ENCODE measurements at regions not wholly inside any gene's neighbourhood (a gene's known extent, or its start where the extent isn't known, plus 50 kb on each side); places are given as distances from the start of the nearest gene placed in this dataset.
"Not testable (repeated sequence)": the region's sequence is repeated elsewhere in the genome, so short reads cannot be mapped to it uniquely, and the experiment has no call there.

GRCh38 chr5:62250085-62250484 is 55.9 kb upstream of the KIF2A start:
- not testable (repeated sequence) for DNase-seq; H3K4me3 Mint-ChIP-seq; H3K36me3 Mint-ChIP-seq (ENCODE audit: insufficient read depth); ATAC-seq; H3K27me3 Mint-ChIP-seq (ENCODE audit: low read depth)
- Mint-ChIP-seq H3K4me1 (ENCODE audit: low read depth) (peaks cover 22% of the 10 kb centered on the region), H3K9me3 (peaks cover 14% of the 10 kb centered on the region)

GRCh38 chr5:62250919-62251318 is 55.1 kb upstream of the KIF2A start:
- DNase-seq; ATAC-seq; H3K36me3 Mint-ChIP-seq (ENCODE audit: insufficient read depth); H3K4me3 Mint-ChIP-seq; H3K27me3 Mint-ChIP-seq (ENCODE audit: low read depth): not testable (repeated sequence)
- H3K9me3 Mint-ChIP-seq = peaks cover 14% of the 10 kb centered on the region
- H3K4me1 Mint-ChIP-seq (ENCODE audit: low read depth) = peaks cover 26% of the 10 kb centered on the region

- Mint-ChIP-seq H3K9me3 (peaks cover 14% of the 10 kb centered on the region), H3K4me1 (ENCODE audit: low read depth) (peaks cover 37% of the 10 kb centered on the region)
- not testable (repeated sequence) for ATAC-seq; DNase-seq; H3K36me3 Mint-ChIP-seq (ENCODE audit: insufficient read depth); H3K4me3 Mint-ChIP-seq; H3K27me3 Mint-ChIP-seq (ENCODE audit: low read depth)
Observed at GRCh38 chr5:62252519-62252918, 53.5 kb upstream of the KIF2A start.

- not testable (repeated sequence) for H3K27me3 Mint-ChIP-seq (ENCODE audit: low read depth); H3K36me3 Mint-ChIP-seq (ENCODE audit: insufficient read depth); H3K4me3 Mint-ChIP-seq; ATAC-seq; DNase-seq
- peaks cover 14% of the 10 kb centered on the region for H3K9me3 Mint-ChIP-seq
- peaks cover 61% of the 10 kb centered on the region for H3K4me1 Mint-ChIP-seq (ENCODE audit: low read depth)
Observed at GRCh38 chr5:62255551-62255950, 50.5 kb upstream of the KIF2A start.

GRCh38 chr5:62256161-62257019 is 49.6 kb upstream of the KIF2A start:
- peaks cover 69% of the 10 kb centered on the region for H3K4me1 Mint-ChIP-seq (ENCODE audit: low read depth)
- DNase-seq (no peak), ATAC-seq (peak; percentile 79)
- no peaks in the 10 kb centered on the region for H3K27me3 Mint-ChIP-seq (ENCODE audit: low read depth)
- peak overlapping the region; percentile 67 for H3K4me3 Mint-ChIP-seq
- peaks cover 1% of the 10 kb centered on the region for H3K36me3 Mint-ChIP-seq (ENCODE audit: insufficient read depth)
- peaks cover 14% of the 10 kb centered on the region for H3K9me3 Mint-ChIP-seq
